ENCODE measurements at regions not wholly inside any gene's neighbourhood (a gene's known extent, or its start where the extent isn't known, plus 50 kb on each side); places are given as distances from the start of the nearest gene placed in this dataset.

DNA sequence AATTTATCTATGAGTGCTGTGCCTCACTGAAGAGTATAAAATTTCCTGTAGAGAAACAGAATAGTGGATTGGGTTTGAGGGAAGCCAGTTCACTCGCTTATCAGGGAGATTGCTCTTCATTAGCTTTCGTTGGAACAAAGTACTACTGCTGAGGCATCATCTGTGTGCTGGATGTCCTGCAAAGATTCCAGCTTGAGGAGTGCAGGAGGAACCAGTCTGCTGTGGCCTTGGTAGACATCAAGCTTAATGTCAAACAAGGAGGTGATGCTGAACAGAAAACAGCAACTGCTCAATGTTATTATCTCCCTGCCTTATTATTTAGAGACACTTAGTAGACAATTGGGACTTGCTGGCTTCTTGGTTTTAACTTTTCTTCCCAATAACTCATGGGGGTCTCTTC lies 297.5 kb upstream of the DPH6 start:
- DNase-seq (no peak), ATAC-seq (no peak), FAIRE-seq (no peak)
- WGBS, 2 donors: 84 to 94% methylated on average over 2 of the region's 2 CpGs
- Histone ChIP-seq H3K36me3 (no peaks in the 10 kb centered on the region), H3K9me3 (no peaks in the 10 kb centered on the region), H3K4me3 (no peak overlapping the region), H3K27ac (no peak overlapping the region), H3K27me3 (no peaks in the 10 kb centered on the region), H3K4me1 (no peaks in the 10 kb centered on the region)
- intact Hi-C loops (cut with DNase I): no loop called here
- TF ChIP-seq, protein P1, sequence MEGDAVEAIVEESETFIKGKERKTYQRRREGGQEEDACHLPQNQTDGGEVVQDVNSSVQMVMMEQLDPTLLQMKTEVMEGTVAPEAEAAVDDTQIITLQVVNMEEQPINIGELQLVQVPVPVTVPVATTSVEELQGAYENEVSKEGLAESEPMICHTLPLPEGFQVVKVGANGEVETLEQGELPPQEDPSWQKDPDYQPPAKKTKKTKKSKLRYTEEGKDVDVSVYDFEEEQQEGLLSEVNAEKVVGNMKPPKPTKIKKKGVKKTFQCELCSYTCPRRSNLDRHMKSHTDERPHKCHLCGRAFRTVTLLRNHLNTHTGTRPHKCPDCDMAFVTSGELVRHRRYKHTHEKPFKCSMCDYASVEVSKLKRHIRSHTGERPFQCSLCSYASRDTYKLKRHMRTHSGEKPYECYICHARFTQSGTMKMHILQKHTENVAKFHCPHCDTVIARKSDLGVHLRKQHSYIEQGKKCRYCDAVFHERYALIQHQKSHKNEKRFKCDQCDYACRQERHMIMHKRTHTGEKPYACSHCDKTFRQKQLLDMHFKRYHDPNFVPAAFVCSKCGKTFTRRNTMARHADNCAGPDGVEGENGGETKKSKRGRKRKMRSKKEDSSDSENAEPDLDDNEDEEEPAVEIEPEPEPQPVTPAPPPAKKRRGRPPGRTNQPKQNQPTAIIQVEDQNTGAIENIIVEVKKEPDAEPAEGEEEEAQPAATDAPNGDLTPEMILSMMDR (IDR thresholded peaks at IDR 0.05): no peak

GRCh38 chr15:35850284-35850683 lies 304.3 kb upstream of the DPH6 start:
- Histone ChIP-seq H3K36me3 (no peaks in the 10 kb centered on the region), H3K27ac (no peak overlapping the region), H3K27me3 (no peaks in the 10 kb centered on the region), H3K9me3 (no peaks in the 10 kb centered on the region), H3K4me3 (no peak overlapping the region), H3K4me1 (no peaks in the 10 kb centered on the region)
- no peak for DNase-seq
- TF ChIP-seq, protein P1 (IDR thresholded peaks at IDR 0.05): no peak
- no peak for FAIRE-seq
- ATAC-seq: no peak
- intact Hi-C loops (cut with DNase I): no loop called here
- WGBS, 2 donors: 85 to 94% methylated on average over 2 of the region's 2 CpGs

DNA sequence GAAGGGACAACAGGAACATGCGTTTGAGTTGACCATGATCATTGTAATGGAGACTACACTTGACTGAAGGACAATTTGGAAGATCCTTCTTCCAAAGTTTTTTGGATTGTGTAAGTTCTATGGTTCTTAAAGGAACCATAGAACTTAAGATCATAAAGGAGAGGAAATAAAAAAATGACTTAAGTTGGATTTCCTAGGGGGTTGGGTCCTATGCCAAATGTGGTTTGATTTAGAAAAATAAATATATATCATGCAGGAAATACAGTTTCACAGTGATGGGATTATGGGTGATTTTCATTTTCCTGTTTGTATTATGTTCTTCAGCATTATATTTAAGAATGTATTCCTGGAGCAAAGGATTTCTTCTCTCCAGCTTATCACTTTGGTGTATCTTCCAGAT lies 305.5 kb upstream of the DPH6 start:
- ATAC-seq (no peak), DNase-seq (no peak), FAIRE-seq (no peak)
- Histone ChIP-seq H3K27ac (no peak overlapping the region), H3K4me1 (no peaks in the 10 kb centered on the region), H3K27me3 (no peaks in the 10 kb centered on the region), H3K4me3 (no peak overlapping the region), H3K36me3 (no peaks in the 10 kb centered on the region), H3K9me3 (no peaks in the 10 kb centered on the region)
- intact Hi-C loops (cut with DNase I): no loop called here
- TF ChIP-seq, protein P1 (IDR thresholded peaks at IDR 0.05): no peak
- WGBS, 2 donors: 91 to 95% methylated on average over 1 of the region's 1 CpG

DNA sequence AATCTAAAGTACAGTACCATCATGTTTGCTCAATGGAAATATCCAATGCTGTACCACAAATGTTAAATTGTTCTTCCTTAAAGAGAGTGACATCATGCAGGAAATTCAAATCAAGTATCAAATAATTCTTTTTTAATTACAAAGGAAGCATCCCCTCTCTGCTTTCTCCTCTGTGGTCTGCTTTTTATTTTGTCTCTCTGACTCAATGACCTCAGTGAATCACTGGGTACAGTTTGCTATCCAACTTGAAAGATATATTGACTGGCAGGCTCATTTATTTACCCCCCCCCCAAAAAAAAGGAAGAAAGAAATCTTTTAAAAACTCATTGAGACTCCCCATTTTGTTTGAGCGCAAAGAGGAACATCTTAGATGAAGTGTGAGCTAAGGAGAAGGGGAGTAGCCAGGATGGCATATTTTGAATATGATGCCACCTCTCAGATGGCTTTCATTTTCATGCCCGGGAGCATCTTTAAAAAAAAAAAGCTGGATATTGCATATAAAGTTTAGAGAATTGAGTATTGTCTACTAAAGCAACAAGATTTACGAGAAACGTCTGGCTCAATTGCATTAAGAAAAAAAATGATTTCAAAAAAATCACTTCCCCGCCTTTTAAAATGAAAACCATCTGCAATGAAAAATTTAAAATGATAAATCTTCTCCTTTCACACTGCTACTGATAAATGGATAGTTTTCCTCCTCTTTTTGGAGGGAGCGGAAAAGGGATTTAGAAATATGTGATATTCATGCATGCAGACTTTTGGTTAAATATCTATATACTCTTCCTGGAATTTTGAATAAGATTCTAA lies 307.1 kb upstream of the DPH6 start:
- TF ChIP-seq, protein P1 (IDR thresholded peaks at IDR 0.05): no peak
- Histone ChIP-seq H3K4me1 (no peaks in the 10 kb centered on the region), H3K27ac (no peak overlapping the region), H3K9me3 (no peaks in the 10 kb centered on the region), H3K27me3 (no peaks in the 10 kb centered on the region), H3K36me3 (no peaks in the 10 kb centered on the region), H3K4me3 (no peak overlapping the region)
- FAIRE-seq (no peak), DNase-seq (no peak), ATAC-seq (no peak)
- intact Hi-C loops (cut with DNase I): no loop called here
- WGBS, 2 donors: 85 to 90% methylated on average over 6 of the region's 6 CpGs

- FAIRE-seq: no peak
- Histone ChIP-seq H3K9me3 (no peaks in the 10 kb centered on the region), H3K4me1 (no peaks in the 10 kb centered on the region), H3K27ac (no peak overlapping the region), H3K4me3 (no peak overlapping the region), H3K27me3 (no peaks in the 10 kb centered on the region), H3K36me3 (no peaks in the 10 kb centered on the region)
- ATAC-seq: no peak
- TF ChIP-seq, protein P1 (IDR thresholded peaks at IDR 0.05): no peak
- intact Hi-C loops (cut with DNase I): no loop called here
- DNase-seq: no peak
- WGBS, 2 donors: 72 to 76% methylated on average over 3 of the region's 3 CpGs
Observed at GRCh38 chr15:35854316-35854715, 308.4 kb upstream of the DPH6 start.

Measured in pancreas (tissue), 10 donors.